Vagina (tissue), 2 donors: ENCODE measurements at regions not wholly inside any gene's neighbourhood (a gene's known extent, or its start where the extent isn't known, plus 50 kb on each side); places are given as distances from the start of the nearest gene placed in this dataset.

ENCODE experiments used
- POLR2A ChIP-seq, 2 donors: fragments of 450-650 bp; IDR thresholded peaks; one replicate each; pipeline ENCODE4 v1.6.1; 2017; ENCODE audit warnings: antibody characterized with exemption in 2 of 2, mild to moderate bottlenecking in 2 of 2, moderate library complexity in 2 of 2
- POLR2AphosphoS5 ChIP-seq, 2 donors: sonication (generic); formaldehyde crosslinking; IDR thresholded peaks; one replicate each; pipeline ENCODE4 v1.9.0; 2017; ENCODE audit warnings: antibody characterized with exemption in 2 of 2, mild to moderate bottlenecking in 2 of 2, low read depth in 1 of 2; ENCODE audit not compliant: insufficient read depth in 1 of 2
- TF ChIP-seq, protein P1 (sequence below), 3 experiments: fragments of 450-650 bp in 2 of 3; fragments of 200-600 bp in 1 of 3; sonication (generic) in 1 of 3; IDR thresholded peaks; one replicate each; pipeline ENCODE4 v1.5.1; 2017 to 2019; ENCODE audit warnings: antibody characterized with exemption in 3 of 3, mild to moderate bottlenecking in 2 of 3, moderate library complexity in 2 of 3

DNA sequence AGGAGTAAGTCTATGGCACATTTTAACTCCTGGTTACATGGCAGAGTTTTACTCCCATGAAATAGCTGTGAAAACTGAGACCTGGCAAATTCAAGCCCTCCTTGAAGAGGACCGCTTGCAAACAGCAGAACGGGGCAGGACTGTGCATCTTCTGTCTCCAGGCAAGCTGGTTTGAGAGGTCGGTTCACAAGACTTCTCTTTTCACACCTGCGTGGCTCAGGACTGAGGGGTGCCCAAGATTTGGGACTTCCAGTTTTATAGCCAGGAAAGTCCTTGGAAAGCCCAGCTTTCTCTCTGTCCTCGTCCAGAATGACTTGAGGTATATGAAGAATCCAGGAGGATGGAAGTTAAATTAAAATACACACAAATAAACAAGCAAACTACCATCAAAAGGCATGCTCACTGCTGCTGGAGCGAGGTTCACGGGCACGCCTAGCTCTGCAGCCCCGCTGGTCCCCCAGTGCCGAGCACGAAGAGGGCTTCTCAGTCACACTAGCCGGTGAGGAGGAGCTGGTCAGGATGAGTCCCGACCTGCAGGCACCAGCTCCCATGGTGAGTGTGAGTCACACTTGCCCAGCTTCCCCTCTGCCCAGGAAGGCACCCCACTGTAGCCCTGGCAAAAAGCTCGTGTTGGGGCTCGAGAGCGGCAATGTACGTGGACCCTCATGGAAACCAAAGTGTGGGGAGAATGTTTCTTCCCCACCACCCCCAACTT, 1382.4 kb downstream of the BRD1 start:
- TF ChIP-seq, protein P1, sequence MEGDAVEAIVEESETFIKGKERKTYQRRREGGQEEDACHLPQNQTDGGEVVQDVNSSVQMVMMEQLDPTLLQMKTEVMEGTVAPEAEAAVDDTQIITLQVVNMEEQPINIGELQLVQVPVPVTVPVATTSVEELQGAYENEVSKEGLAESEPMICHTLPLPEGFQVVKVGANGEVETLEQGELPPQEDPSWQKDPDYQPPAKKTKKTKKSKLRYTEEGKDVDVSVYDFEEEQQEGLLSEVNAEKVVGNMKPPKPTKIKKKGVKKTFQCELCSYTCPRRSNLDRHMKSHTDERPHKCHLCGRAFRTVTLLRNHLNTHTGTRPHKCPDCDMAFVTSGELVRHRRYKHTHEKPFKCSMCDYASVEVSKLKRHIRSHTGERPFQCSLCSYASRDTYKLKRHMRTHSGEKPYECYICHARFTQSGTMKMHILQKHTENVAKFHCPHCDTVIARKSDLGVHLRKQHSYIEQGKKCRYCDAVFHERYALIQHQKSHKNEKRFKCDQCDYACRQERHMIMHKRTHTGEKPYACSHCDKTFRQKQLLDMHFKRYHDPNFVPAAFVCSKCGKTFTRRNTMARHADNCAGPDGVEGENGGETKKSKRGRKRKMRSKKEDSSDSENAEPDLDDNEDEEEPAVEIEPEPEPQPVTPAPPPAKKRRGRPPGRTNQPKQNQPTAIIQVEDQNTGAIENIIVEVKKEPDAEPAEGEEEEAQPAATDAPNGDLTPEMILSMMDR (IDR thresholded peaks at IDR 0.05) = no peak
- TF ChIP-seq POLR2AphosphoS5 (IDR thresholded peaks at IDR 0.05; ENCODE audit: insufficient read depth in 1 of 2, low read depth in 1 of 2) (no peak), POLR2A (IDR thresholded peaks at IDR 0.05) (no peak)
